DMS114 treated with DMSO at 0.1 percent for 48 hours (cell line): ENCODE measurements at regions not wholly inside any gene's neighbourhood (a gene's known extent, or its start where the extent isn't known, plus 50 kb on each side); places are given as distances from the start of the nearest gene placed in this dataset.

Experiments used
- DNase-seq: peaks from one replicate; lab custom pipeline; 2025; ENCODE audit not compliant: unreplicated experiment; lab: John Stamatoyannopoulos, UW

- DNase-seq: no peak
These were observed 1155.2 kb upstream of the AUTS2 start for GRCh38 chr7:68442931-68443631.

- DNase-seq: no peak
These were observed 1154.2 kb upstream of the AUTS2 start for GRCh38 chr7:68444042-68444441.

- no peak for DNase-seq
These were observed 1153.3 kb upstream of the AUTS2 start for GRCh38 chr7:68444956-68445355.

- no peak for DNase-seq
These were observed 1152.1 kb upstream of the AUTS2 start for GRCh38 chr7:68446183-68446582.

- no peak for DNase-seq
These were observed 1149.2 kb upstream of the AUTS2 start for GRCh38 chr7:68449099-68449498.

GRCh38 chr7:68449816-68450215 lies 1148.5 kb upstream of the AUTS2 start:
- no peak for DNase-seq

GRCh38 chr7:68454931-68455330 lies 1143.3 kb upstream of the AUTS2 start:
- DNase-seq: no peak

- no peak for DNase-seq
These were observed 1141.8 kb upstream of the AUTS2 start for GRCh38 chr7:68456469-68456868.

GRCh38 chr7:68457481-68457880 lies 1140.8 kb upstream of the AUTS2 start:
- no peak for DNase-seq

GRCh38 chr7:68458010-68458908 lies 1140.0 kb upstream of the AUTS2 start:
- DNase-seq: no peak

GRCh38 chr7:68461430-68461829 lies 1136.8 kb upstream of the AUTS2 start:
- DNase-seq: no peak

GRCh38 chr7:68470836-68471435 lies 1127.3 kb upstream of the AUTS2 start:
- no peak for DNase-seq

- DNase-seq: no peak
These were observed 1125.6 kb upstream of the AUTS2 start for GRCh38 chr7:68472688-68473087.

GRCh38 chr7:68474661-68475216 lies 1123.5 kb upstream of the AUTS2 start:
- DNase-seq: no peak

- DNase-seq: no peak
These were observed 1121.3 kb upstream of the AUTS2 start for GRCh38 chr7:68476966-68477365.

- DNase-seq: no peak
These were observed 1119.9 kb upstream of the AUTS2 start for GRCh38 chr7:68478326-68478725.

- DNase-seq: no peak
These were observed 1115.5 kb upstream of the AUTS2 start for GRCh38 chr7:68482800-68483199.

- no peak for DNase-seq
These were observed 1113.5 kb upstream of the AUTS2 start for GRCh38 chr7:68484731-68485130.

GRCh38 chr7:68485253-68485917 lies 1112.9 kb upstream of the AUTS2 start:
- DNase-seq: no peak

- DNase-seq: no peak
These were observed 1109.8 kb upstream of the AUTS2 start for GRCh38 chr7:68488341-68489060.
